ENCODE measurements at regions not wholly inside any gene's neighbourhood (a gene's known extent, or its start where the extent isn't known, plus 50 kb on each side); places are given as distances from the start of the nearest gene placed in this dataset.

GRCh38 chr14:41993687-41994086, 387.0 kb downstream of the LRFN5 start:
- no peak for DNase-seq

DNA sequence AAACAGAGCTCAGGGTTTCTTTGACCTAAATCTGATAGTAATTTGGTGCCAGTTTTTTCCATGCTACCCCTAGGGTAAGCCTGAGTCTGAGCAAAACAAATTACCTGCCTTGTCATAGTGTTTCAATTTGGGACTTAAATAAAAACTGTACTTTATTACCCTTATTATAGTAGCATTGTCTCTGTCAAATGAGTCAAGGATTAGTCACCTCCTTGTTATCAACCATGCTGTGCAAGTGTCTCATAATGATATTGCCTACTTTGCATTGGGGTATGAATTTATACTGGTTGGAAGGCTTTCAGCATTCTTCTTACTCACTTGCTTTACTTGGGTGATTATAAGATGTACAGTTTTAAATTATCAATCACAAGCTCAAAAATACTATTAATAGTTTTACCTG, 380.0 kb downstream of the LRFN5 start:
- no peak for DNase-seq

DNA sequence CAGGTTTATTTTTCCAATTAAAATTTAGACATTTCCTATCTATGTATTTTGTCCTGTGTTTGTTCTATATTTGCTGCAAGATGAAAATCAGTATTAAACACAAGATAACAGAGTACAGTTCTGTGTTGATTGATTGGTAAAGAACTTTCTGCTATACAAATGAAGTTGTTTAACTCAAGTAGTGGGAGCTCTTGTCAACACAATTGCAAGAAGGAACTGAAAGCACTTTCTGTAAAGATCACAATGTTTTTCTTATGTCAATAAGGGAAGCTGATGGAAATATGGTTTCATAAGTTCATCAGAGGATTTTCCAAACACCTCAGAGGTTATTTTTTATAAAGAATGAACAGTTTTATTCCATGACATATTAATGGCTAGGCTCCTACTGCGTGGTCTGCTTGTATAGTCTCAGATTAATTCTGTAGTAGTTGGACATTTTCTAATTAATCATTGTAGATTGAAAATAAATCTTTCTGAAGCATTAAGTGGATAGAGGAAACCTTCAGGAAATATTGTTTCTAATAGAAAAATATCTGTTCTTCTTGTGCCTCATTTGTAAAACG, 379.5 kb downstream of the LRFN5 start:
- DNase-seq, result no peak

DNA sequence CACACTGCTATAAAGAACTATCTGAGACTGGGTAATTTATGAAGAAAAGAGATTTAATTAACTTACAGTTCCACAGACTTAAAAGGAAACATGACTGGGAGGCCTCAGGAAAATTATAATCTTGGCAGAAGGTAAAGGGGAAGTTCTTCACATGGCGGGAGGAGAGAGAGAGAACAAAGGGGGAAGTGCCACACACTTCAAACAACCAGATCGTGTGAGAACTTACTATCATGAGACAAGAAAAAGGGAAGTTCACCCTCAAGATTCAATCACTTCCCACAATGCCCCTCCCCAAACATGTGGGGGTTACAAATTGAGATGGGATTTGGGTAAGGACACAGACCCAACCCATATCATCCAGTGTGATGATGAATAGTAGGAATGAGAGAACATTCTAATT, 366.5 kb downstream of the LRFN5 start:
- DNase-seq, result no peak

DNA sequence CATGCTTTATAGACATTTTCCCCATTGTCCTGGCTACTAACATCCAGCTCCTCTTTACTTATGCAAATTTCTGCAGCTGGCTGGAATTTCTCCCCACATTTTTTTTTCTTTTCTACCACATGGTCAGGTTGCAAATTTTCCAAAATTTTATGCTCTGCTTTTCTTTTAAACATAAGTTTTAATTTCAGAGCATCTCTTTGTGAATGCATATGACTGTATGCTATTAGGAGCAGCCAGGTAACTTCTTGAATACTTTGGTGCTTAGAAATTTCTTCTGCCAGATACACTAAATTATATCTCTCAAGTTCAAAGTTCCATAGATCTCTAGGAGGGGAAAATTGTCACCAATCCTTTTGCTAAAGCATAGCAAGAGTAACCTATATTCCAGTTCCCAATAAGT, 365.9 kb downstream of the LRFN5 start:
- DNase-seq, result no peak

- DNase-seq, result peak; percentile 4 to 10
Measured at GRCh38 chr14:41960281-41960680, 353.6 kb downstream of the LRFN5 start.

DNA sequence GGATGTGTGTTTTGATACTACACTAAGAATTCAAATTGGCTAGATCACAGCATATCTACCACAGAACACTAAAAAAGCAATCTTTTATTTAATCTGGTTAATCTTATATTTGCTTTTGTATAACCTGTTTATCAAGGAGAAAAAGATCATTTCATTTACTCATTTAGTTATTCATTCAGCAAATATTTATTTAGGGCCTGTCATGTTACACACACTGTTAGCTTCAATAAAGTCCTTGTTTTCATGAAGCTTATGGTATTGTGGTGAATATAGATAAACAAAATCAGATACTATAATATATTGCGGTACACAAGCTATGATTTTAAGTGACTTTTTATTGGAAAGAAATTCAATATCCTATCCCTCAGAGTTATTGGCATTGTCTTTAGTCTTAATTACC, 350.8 kb downstream of the LRFN5 start:
- DNase-seq, result no peak
